ENCODE measurements at regions not wholly inside any gene's neighbourhood (a gene's known extent, or its start where the extent isn't known, plus 50 kb on each side); places are given as distances from the start of the nearest gene placed in this dataset.

GRCh38 chr3:19093084-19093483, 55.2 kb upstream of the KCNH8 start:
- Histone ChIP-seq H3K36me3 (no peaks in the 10 kb centered on the region), H3K4me3 (no peak overlapping the region), H3K27me3 (no peaks in the 10 kb centered on the region), H3K4me1 (no peaks in the 10 kb centered on the region), H3K9me3 (no peaks in the 10 kb centered on the region), H3K27ac (no peak overlapping the region)
- DNase-seq (no peak), ATAC-seq (no peak)
- intact Hi-C loops (cut with DNase I) = no loop called here
- 44% methylated on average over 4 of the region's 4 CpGs for WGBS (ENCODE audit: insufficient coverage, low coverage, low lambda C conversion rate, missing lambda C conversion rate)
- TF ChIP-seq POLR2A (IDR thresholded peaks at IDR 0.05) = no peak
- TF ChIP-seq, protein P1, sequence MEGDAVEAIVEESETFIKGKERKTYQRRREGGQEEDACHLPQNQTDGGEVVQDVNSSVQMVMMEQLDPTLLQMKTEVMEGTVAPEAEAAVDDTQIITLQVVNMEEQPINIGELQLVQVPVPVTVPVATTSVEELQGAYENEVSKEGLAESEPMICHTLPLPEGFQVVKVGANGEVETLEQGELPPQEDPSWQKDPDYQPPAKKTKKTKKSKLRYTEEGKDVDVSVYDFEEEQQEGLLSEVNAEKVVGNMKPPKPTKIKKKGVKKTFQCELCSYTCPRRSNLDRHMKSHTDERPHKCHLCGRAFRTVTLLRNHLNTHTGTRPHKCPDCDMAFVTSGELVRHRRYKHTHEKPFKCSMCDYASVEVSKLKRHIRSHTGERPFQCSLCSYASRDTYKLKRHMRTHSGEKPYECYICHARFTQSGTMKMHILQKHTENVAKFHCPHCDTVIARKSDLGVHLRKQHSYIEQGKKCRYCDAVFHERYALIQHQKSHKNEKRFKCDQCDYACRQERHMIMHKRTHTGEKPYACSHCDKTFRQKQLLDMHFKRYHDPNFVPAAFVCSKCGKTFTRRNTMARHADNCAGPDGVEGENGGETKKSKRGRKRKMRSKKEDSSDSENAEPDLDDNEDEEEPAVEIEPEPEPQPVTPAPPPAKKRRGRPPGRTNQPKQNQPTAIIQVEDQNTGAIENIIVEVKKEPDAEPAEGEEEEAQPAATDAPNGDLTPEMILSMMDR (IDR thresholded peaks at IDR 0.05) = no peak

DNA sequence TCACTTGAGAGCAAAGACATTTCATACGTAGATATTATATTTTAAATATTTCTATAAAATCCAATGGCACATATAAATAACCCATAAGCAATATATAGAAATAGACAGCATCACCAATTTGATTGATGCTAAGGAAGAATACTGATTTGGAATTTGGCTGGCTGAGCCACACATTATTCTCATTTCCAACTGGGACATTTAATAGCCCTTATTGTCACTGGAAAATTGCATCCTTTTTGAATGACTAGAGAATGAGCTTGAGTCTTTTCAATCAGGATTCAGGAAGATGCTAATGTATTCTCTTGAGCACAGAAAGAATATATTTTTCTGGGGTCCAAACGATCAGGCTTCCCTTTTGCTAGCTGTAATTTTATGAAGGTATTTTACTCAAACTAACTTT, 70.9 kb upstream of the KCNH8 start:
- no peak for DNase-seq
- Histone ChIP-seq H3K27me3 (no peaks in the 10 kb centered on the region), H3K27ac (no peak overlapping the region), H3K36me3 (no peaks in the 10 kb centered on the region), H3K4me3 (no peak overlapping the region), H3K4me1 (no peaks in the 10 kb centered on the region), H3K9me3 (no peaks in the 10 kb centered on the region)
- TF ChIP-seq POLR2A (IDR thresholded peaks at IDR 0.05) = no peak
- TF ChIP-seq, protein P1 (IDR thresholded peaks at IDR 0.05) = no peak
- 39% methylated on average over 2 of the region's 2 CpGs for WGBS (ENCODE audit: insufficient coverage, low coverage, low lambda C conversion rate, missing lambda C conversion rate)
- no peak for ATAC-seq
- intact Hi-C loops (cut with DNase I) = no loop called here

- Histone ChIP-seq H3K4me1 (no peaks in the 10 kb centered on the region), H3K9me3 (no peaks in the 10 kb centered on the region), H3K4me3 (no peak overlapping the region), H3K36me3 (no peaks in the 10 kb centered on the region), H3K27me3 (no peaks in the 10 kb centered on the region), H3K27ac (no peak overlapping the region)
- intact Hi-C loops (cut with DNase I) = no loop called here
- WGBS (ENCODE audit: insufficient coverage, low coverage, low lambda C conversion rate, missing lambda C conversion rate) = no CpG with 5 or more reads among the region's 2 CpGs
- ATAC-seq = no peak
- no peak for DNase-seq
- TF ChIP-seq POLR2A (IDR thresholded peaks at IDR 0.05) = no peak
- TF ChIP-seq, protein P1 (IDR thresholded peaks at IDR 0.05) = no peak
These were observed 73.3 kb upstream of the KCNH8 start for GRCh38 chr3:19075037-19075436.

DNA sequence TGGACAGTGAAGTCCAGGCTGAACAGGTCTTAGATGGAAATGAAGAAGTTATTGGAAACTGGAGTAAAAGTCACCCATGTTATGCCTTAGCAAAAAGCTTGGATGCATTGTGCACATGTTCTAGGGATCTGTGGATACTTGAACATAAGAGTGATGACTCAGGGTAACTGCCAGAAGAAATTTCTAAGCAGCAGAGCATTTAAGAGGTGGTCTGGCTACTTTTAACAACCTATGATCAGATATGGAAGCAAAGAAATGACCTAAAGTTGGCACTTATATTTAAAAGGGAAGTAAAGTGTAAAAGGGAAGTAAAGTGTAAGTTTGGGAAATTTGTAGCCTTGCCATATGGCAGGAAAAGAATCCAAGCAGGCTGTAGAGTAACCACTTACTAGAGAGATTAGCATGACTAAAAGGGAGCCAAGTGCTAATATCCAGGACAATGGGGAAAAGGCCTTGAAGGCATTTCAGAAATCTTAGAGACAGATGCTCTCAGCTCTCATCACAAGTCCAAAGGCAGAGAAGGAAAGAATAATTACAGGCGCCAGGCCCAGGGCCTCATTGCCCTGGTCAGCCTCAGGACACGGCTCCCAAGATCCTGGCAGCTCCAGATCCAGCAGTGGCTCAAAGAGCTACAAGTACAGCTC, 73.9 kb upstream of the KCNH8 start:
- TF ChIP-seq POLR2A (IDR thresholded peaks at IDR 0.05) = no peak
- TF ChIP-seq, protein P1 (IDR thresholded peaks at IDR 0.05) = no peak
- Histone ChIP-seq H3K9me3 (no peaks in the 10 kb centered on the region), H3K4me1 (no peaks in the 10 kb centered on the region), H3K27me3 (no peaks in the 10 kb centered on the region), H3K36me3 (no peaks in the 10 kb centered on the region), H3K27ac (no peak overlapping the region), H3K4me3 (no peak overlapping the region)
- DNase-seq = no peak
- WGBS (ENCODE audit: insufficient coverage, low coverage, low lambda C conversion rate, missing lambda C conversion rate) = 7% methylated on average over 2 of the region's 2 CpGs
- intact Hi-C loops (cut with DNase I) = no loop called here
- peak in 1 of 4 donors; percentile 23 for ATAC-seq

All from right lobe of liver (tissue), 6 donors.